ENCODE measurements at regions not wholly inside any gene's neighbourhood (a gene's known extent, or its start where the extent isn't known, plus 50 kb on each side); places are given as distances from the start of the nearest gene placed in this dataset.

DNA sequence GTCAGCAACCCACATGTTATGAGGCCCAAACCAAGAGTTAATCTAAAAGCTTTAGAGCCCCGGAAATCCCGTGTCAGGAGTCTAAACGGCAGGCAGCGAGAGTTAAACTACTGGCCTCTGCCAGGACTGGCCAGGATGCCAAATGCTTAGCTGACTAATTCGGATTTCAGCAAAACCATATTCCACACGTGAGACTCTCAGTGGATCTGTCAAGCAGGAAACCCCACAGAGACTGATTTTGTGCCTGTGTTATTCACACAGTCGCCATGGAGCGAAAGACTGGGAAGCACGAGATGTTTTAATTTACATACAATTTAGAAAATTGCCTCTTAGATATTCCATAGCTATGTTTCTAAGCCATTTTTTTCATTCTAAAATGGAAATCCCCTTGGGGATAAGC, 152.9 kb downstream of the RNASET2 start:
- no peaks in the 10 kb centered on the region for H3K4me1 ChIP-seq
- TF ChIP-seq MYC (IDR thresholded peaks at IDR 0.05; ENCODE audit: borderline replicate concordance, low read length) (no peak), HEYL (CRISPR knock-in tag; IDR thresholded peaks at IDR 0.05) (no peak), EHMT2 (IDR thresholded peaks at IDR 0.05; ENCODE audit: low read depth) (no peak), RAD21 (conservative IDR thresholded peaks at IDR 0.05 in 1 of 2, IDR thresholded peaks at IDR 0.05 in 1 of 2) (no peak), FOSL2 (IDR thresholded peaks at IDR 0.05) (no peak), FOSL2 (CRISPR knock-in tag; IDR thresholded peaks at IDR 0.05) (no peak), MAFK (IDR thresholded peaks at IDR 0.05; ENCODE audit: partially characterized antibody) (no peak), HDAC2 (IDR thresholded peaks at IDR 0.05) (no peak), KDM5A (IDR thresholded peaks at IDR 0.05) (no peak), HOXB5 (CRISPR knock-in tag; IDR thresholded peaks at IDR 0.05) (no peak), CBX2 (IDR thresholded peaks at IDR 0.05; ENCODE audit: borderline replicate concordance, low read depth) (no peak), ZC3H11A (IDR thresholded peaks at IDR 0.05) (no peak), GATA3 (IDR thresholded peaks at IDR 0.05; ENCODE audit: borderline replicate concordance) (no peak), CHD4 (IDR thresholded peaks at IDR 0.05; ENCODE audit: borderline replicate concordance) (no peak), HOXA7 (CRISPR knock-in tag; IDR thresholded peaks at IDR 0.05) (no peak)
- TF ChIP-seq, protein P1, sequence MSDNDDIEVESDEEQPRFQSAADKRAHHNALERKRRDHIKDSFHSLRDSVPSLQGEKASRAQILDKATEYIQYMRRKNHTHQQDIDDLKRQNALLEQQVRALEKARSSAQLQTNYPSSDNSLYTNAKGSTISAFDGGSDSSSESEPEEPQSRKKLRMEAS (IDR thresholded peaks at IDR 0.05): no peak
- TF ChIP-seq, protein P2, sequence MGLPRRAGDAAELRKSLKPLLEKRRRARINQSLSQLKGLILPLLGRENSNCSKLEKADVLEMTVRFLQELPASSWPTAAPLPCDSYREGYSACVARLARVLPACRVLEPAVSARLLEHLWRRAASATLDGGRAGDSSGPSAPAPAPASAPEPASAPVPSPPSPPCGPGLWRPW (IDR thresholded peaks at IDR 0.05): no peak
- TF ChIP-seq, protein P3, sequence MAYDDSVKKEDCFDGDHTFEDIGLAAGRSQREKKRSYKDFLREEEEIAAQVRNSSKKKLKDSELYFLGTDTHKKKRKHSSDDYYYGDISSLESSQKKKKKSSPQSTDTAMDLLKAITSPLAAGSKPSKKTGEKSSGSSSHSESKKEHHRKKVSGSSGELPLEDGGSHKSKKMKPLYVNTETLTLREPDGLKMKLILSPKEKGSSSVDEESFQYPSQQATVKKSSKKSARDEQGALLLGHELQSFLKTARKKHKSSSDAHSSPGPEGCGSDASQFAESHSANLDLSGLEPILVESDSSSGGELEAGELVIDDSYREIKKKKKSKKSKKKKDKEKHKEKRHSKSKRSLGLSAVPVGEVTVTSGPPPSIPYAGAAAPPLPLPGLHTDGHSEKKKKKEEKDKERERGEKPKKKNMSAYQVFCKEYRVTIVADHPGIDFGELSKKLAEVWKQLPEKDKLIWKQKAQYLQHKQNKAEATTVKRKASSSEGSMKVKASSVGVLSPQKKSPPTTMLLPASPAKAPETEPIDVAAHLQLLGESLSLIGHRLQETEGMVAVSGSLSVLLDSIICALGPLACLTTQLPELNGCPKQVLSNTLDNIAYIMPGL (CRISPR knock-in tag; IDR thresholded peaks at IDR 0.05; ENCODE audit: borderline replicate concordance): no peak
- ATAC-seq (no peak), DNase-seq (ENCODE audit: low read depth in 1 of 2, low spot score in 1 of 2) (no peak), FAIRE-seq (no peak)
- 60% methylated on average over 9 of the region's 9 CpGs for WGBS (ENCODE audit: missing lambda C conversion rate)
- H3K27ac ChIP-seq: no peak overlapping the region
- H3K4me2 ChIP-seq: no peak overlapping the region
- H3K9me3 ChIP-seq: peaks cover 3% of the 10 kb centered on the region; the same call in 1 of the 3 replicates
- no peak overlapping the region for H3K4me3 ChIP-seq
- CTCF ChIA-PET: no interaction called here
- POLR2A ChIA-PET: no interaction called here

DNA sequence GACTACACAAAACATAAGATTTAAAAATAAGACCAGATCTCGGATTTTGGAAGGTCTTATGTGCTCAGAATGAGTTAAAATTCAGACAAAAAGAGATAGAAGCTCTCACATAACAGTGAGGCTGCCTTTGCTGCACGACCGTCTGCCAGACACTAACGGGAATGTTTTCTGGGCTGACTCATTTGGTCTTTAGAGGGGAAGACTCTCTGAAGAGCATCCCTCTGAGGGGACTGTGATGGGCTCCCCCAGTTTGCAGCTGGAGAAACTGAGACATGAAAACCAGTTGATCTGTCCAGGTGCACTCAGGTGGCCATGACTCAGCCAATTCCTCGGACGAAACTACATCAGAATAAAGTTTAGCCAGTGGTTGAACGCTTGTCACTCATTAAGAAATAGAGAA, 153.9 kb downstream of the RNASET2 start:
- CTCF ChIA-PET: interaction anchor here (0.7 kb wide), 1 partner anchor 152 kb away, joined by 4 read pairs; no protein-coding TSS in a partner anchor

DNA sequence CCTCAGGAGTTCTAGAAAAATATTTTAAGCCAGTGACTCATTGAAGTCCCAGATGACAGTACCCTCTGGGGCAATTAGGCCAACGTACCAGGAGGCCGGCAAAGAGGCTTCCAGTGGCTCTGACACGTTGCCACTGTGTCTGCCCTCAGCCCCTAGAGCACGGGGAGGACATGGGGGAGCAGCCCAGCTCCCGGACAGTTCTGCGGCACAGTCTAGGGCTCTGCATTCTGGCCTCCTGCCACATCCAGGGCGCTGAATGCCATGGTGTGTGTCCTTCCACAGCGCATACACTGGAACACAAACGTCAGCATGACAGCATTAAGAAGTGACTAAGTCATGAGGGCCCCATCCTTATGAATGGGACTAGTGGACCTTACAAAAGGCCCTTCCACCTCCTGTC, 156.2 kb downstream of the RNASET2 start:
- H3K4me1 ChIP-seq: no peaks in the 10 kb centered on the region
- WGBS (ENCODE audit: missing lambda C conversion rate): 53% methylated on average over 5 of the region's 9 CpGs
- TF ChIP-seq ZSCAN20 (CRISPR knock-in tag; IDR thresholded peaks at IDR 0.05): no peak
- no peak for TF ChIP-seq RCOR1 (IDR thresholded peaks at IDR 0.05; ENCODE audit: low read depth, low read length)
- no peak for TF ChIP-seq POLR2AphosphoS2 (conservative IDR thresholded peaks at IDR 0.05; ENCODE audit: low read length)
- TF ChIP-seq HOXA7 (CRISPR knock-in tag; IDR thresholded peaks at IDR 0.05): no peak
- no peak for TF ChIP-seq FOSB (CRISPR knock-in tag; IDR thresholded peaks at IDR 0.05)
- no peak for TF ChIP-seq KDM5A (IDR thresholded peaks at IDR 0.05)
- TF ChIP-seq HEYL (CRISPR knock-in tag; IDR thresholded peaks at IDR 0.05): no peak
- TF ChIP-seq, protein P4, sequence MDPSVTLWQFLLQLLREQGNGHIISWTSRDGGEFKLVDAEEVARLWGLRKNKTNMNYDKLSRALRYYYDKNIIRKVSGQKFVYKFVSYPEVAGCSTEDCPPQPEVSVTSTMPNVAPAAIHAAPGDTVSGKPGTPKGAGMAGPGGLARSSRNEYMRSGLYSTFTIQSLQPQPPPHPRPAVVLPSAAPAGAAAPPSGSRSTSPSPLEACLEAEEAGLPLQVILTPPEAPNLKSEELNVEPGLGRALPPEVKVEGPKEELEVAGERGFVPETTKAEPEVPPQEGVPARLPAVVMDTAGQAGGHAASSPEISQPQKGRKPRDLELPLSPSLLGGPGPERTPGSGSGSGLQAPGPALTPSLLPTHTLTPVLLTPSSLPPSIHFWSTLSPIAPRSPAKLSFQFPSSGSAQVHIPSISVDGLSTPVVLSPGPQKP (IDR thresholded peaks at IDR 0.05; ENCODE audit: low read depth, low read length): no peak
- TF ChIP-seq HDAC2 (IDR thresholded peaks at IDR 0.05): no peak
- TF ChIP-seq, protein P2 (IDR thresholded peaks at IDR 0.05): no peak
- TF ChIP-seq CHD4 (IDR thresholded peaks at IDR 0.05; ENCODE audit: borderline replicate concordance): no peak
- no peak for TF ChIP-seq SMC3 (IDR thresholded peaks at IDR 0.05)
- TF ChIP-seq NFE2L2 (conservative IDR thresholded peaks at IDR 0.05; ENCODE audit: low read length): no peak
- no peak for TF ChIP-seq MAZ (IDR thresholded peaks at IDR 0.05; ENCODE audit: borderline replicate concordance, low read depth, low read length)
- no peak for TF ChIP-seq PHF8 (IDR thresholded peaks at IDR 0.05; ENCODE audit: borderline replicate concordance, low read depth)
- no peak for TF ChIP-seq POLR2A (IDR thresholded peaks at IDR 0.05; ENCODE audit: low read length)
- no peak for TF ChIP-seq TFCP2L1 (CRISPR knock-in tag; IDR thresholded peaks at IDR 0.05)

More for the DNA sequence above, 153.9 kb downstream of the RNASET2 start:
- POLR2A ChIA-PET: no interaction called here
- no peak overlapping the region for H3K4me2 ChIP-seq
- 40% methylated on average over 7 of the region's 7 CpGs for WGBS (ENCODE audit: missing lambda C conversion rate)
- FAIRE-seq (no peak), ATAC-seq (no peak), DNase-seq (ENCODE audit: low read depth in 1 of 2, low spot score in 1 of 2) (no peak)
- TF ChIP-seq JUNB (IDR thresholded peaks at IDR 0.05) (no peak), CEBPB (IDR thresholded peaks at IDR 0.05) (no peak), POLR2AphosphoS2 (conservative IDR thresholded peaks at IDR 0.05; ENCODE audit: low read length) (no peak), CHD4 (IDR thresholded peaks at IDR 0.05; ENCODE audit: borderline replicate concordance) (no peak), MYC (IDR thresholded peaks at IDR 0.05; ENCODE audit: borderline replicate concordance, low read length) (no peak), RARB (CRISPR knock-in tag; IDR thresholded peaks at IDR 0.05) (no peak), GATA3 (IDR thresholded peaks at IDR 0.05; ENCODE audit: borderline replicate concordance) (no peak), EP300 (IDR thresholded peaks at IDR 0.05) (no peak), MAFK (IDR thresholded peaks at IDR 0.05; ENCODE audit: partially characterized antibody) (no peak), JUN (IDR thresholded peaks at IDR 0.05) (no peak)
- TF ChIP-seq, protein P2 (IDR thresholded peaks at IDR 0.05): no peak
- H3K4me1 ChIP-seq: no peaks in the 10 kb centered on the region
- no peak overlapping the region for H3K27ac ChIP-seq
- H3K9me3 ChIP-seq: peaks cover 3% of the 10 kb centered on the region; the same call in 1 of the 3 replicates
- H3K4me3 ChIP-seq: no peak overlapping the region

More for the DNA sequence above, 156.2 kb downstream of the RNASET2 start:
- Histone ChIP-seq H3K27ac (no peak overlapping the region), H3K4me3 (no peak overlapping the region), H3K4me2 (no peak overlapping the region), H3K9me3 (no peaks in the 10 kb centered on the region)
- ATAC-seq (no peak), DNase-seq (ENCODE audit: low read depth in 1 of 2, low spot score in 1 of 2) (no peak), FAIRE-seq (no peak)
- POLR2A ChIA-PET: no interaction called here
- CTCF ChIA-PET: interaction anchor here (1.3 kb wide), 1 partner anchor 13 kb away, joined by 3 read pairs; no protein-coding TSS in a partner anchor

All from A549 (cell line).